Adrenal gland (tissue), 5 donors: ENCODE measurements at regions not wholly inside any gene's neighbourhood (a gene's known extent, or its start where the extent isn't known, plus 50 kb on each side); places are given as distances from the start of the nearest gene placed in this dataset.
"Not testable (repeated sequence)": the region's sequence is repeated elsewhere in the genome, so short reads cannot be mapped to it uniquely, and the experiment has no call there.

Source experiments
- POLR2A ChIP-seq, 2 donors: fragments of 450-650 bp; IDR thresholded peaks; one replicate each; pipeline ENCODE4 v1.6.1; 2017; ENCODE audit warnings: antibody characterized with exemption in 2 of 2, mild to moderate bottlenecking in 2 of 2, moderate library complexity in 1 of 2
- TF ChIP-seq, protein P1 (sequence below), 6 experiments: fragments of 450-650 bp in 4 of 6; fragments of 200-600 bp in 2 of 6; sonication (generic) in 1 of 6; IDR thresholded peaks; 1 replicate in 5 of 6; 2 replicates in 1 of 6; pipeline versions ENCODE4 v1.5.1 to v1.8.0; 2016 to 2021; ENCODE audit warnings: antibody characterized with exemption in 6 of 6, mild to moderate bottlenecking in 2 of 6, moderate library complexity in 1 of 6
- donor health status: DM: no; HTN: no; CAD: no.

- not testable (repeated sequence) for TF ChIP-seq POLR2A (IDR thresholded peaks at IDR 0.05)
- TF ChIP-seq, protein P1, sequence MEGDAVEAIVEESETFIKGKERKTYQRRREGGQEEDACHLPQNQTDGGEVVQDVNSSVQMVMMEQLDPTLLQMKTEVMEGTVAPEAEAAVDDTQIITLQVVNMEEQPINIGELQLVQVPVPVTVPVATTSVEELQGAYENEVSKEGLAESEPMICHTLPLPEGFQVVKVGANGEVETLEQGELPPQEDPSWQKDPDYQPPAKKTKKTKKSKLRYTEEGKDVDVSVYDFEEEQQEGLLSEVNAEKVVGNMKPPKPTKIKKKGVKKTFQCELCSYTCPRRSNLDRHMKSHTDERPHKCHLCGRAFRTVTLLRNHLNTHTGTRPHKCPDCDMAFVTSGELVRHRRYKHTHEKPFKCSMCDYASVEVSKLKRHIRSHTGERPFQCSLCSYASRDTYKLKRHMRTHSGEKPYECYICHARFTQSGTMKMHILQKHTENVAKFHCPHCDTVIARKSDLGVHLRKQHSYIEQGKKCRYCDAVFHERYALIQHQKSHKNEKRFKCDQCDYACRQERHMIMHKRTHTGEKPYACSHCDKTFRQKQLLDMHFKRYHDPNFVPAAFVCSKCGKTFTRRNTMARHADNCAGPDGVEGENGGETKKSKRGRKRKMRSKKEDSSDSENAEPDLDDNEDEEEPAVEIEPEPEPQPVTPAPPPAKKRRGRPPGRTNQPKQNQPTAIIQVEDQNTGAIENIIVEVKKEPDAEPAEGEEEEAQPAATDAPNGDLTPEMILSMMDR (IDR thresholded peaks at IDR 0.05): not testable (repeated sequence)
These were observed 77.8 kb downstream of the CAMK2N1 start for GRCh38 chr1:20408133-20408650.
